ENCODE measurements at regions not wholly inside any gene's neighbourhood (a gene's known extent, or its start where the extent isn't known, plus 50 kb on each side); places are given as distances from the start of the nearest gene placed in this dataset.
"Not testable (repeated sequence)": the region's sequence is repeated elsewhere in the genome, so short reads cannot be mapped to it uniquely, and the experiment has no call there.

DNA sequence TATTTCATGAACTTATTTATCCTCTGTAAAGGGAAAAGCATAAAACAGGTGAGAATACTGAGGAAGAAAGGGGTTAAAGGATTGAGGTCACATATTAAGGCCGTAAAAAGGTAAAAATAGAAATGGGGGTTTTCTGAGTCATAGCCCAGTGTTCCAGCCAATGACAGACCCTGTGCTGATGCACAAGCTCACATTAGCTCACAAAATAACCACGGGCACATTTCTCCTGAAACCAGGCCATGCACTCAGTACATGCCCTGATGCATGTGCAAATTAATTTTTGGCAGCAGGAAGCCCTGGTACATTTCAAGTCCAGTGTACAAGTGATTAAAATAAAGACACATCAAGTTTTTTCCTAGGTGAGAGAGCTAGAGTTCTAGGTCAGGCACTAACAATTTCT is 194.4 kb downstream of the TMEM200A start:
- Histone ChIP-seq H3K4me2 (ENCODE audit: low read length) (no peak overlapping the region), H3K79me2 (replicated peaks; ENCODE audit: insufficient read depth, low read length) (no peaks in the 10 kb centered on the region), H3F3A (ENCODE audit: insufficient read depth, low read length, poor library complexity, severe bottlenecking) (no peaks in the 10 kb centered on the region), H3K9me2 (ENCODE audit: insufficient read depth, low read length) (no peaks in the 10 kb centered on the region), H3K9me3 (ENCODE audit: low read length) (no peaks in the 10 kb centered on the region), H3K27me3 (ENCODE audit: insufficient read depth, low read depth, low read length) (no peaks in the 10 kb centered on the region), H3K4me3 (ENCODE audit: low read length) (no peak overlapping the region), H4K20me1 (ENCODE audit: insufficient read depth) (no peaks in the 10 kb centered on the region), H3K9ac (ENCODE audit: low read length) (no peak overlapping the region), H3K27ac (ENCODE audit: low read length) (no peak overlapping the region), H2AFZ (ENCODE audit: low read depth, low read length) (no peak overlapping the region), H3K36me3 (ENCODE audit: insufficient read depth, low read length) (no peaks in the 10 kb centered on the region)
- TF ChIP-seq SMC3 (conservative IDR thresholded peaks at IDR 0.05; ENCODE audit: poor library complexity) (no peak), POLR2AphosphoS5 (IDR thresholded peaks at IDR 0.05) (no peak), EP300 (conservative IDR thresholded peaks at IDR 0.05; ENCODE audit: poor library complexity, severe bottlenecking) (no peak), TAF1 (IDR thresholded peaks at IDR 0.05; ENCODE audit: low read depth) (no peak), EZH2 (IDR thresholded peaks at IDR 0.05; ENCODE audit: borderline replicate concordance, insufficient read depth, low read length, poor library complexity, severe bottlenecking) (no peak), MXI1 (conservative IDR thresholded peaks at IDR 0.05; ENCODE audit: poor library complexity, severe bottlenecking) (no peak), RAD21 (conservative IDR thresholded peaks at IDR 0.05) (no peak)
- TF ChIP-seq, protein P1, sequence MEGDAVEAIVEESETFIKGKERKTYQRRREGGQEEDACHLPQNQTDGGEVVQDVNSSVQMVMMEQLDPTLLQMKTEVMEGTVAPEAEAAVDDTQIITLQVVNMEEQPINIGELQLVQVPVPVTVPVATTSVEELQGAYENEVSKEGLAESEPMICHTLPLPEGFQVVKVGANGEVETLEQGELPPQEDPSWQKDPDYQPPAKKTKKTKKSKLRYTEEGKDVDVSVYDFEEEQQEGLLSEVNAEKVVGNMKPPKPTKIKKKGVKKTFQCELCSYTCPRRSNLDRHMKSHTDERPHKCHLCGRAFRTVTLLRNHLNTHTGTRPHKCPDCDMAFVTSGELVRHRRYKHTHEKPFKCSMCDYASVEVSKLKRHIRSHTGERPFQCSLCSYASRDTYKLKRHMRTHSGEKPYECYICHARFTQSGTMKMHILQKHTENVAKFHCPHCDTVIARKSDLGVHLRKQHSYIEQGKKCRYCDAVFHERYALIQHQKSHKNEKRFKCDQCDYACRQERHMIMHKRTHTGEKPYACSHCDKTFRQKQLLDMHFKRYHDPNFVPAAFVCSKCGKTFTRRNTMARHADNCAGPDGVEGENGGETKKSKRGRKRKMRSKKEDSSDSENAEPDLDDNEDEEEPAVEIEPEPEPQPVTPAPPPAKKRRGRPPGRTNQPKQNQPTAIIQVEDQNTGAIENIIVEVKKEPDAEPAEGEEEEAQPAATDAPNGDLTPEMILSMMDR (IDR thresholded peaks at IDR 0.05; ENCODE audit: poor library complexity, severe bottlenecking): no peak
- TF ChIP-seq, protein P2, sequence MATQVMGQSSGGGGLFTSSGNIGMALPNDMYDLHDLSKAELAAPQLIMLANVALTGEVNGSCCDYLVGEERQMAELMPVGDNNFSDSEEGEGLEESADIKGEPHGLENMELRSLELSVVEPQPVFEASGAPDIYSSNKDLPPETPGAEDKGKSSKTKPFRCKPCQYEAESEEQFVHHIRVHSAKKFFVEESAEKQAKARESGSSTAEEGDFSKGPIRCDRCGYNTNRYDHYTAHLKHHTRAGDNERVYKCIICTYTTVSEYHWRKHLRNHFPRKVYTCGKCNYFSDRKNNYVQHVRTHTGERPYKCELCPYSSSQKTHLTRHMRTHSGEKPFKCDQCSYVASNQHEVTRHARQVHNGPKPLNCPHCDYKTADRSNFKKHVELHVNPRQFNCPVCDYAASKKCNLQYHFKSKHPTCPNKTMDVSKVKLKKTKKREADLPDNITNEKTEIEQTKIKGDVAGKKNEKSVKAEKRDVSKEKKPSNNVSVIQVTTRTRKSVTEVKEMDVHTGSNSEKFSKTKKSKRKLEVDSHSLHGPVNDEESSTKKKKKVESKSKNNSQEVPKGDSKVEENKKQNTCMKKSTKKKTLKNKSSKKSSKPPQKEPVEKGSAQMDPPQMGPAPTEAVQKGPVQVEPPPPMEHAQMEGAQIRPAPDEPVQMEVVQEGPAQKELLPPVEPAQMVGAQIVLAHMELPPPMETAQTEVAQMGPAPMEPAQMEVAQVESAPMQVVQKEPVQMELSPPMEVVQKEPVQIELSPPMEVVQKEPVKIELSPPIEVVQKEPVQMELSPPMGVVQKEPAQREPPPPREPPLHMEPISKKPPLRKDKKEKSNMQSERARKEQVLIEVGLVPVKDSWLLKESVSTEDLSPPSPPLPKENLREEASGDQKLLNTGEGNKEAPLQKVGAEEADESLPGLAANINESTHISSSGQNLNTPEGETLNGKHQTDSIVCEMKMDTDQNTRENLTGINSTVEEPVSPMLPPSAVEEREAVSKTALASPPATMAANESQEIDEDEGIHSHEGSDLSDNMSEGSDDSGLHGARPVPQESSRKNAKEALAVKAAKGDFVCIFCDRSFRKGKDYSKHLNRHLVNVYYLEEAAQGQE (IDR thresholded peaks at IDR 0.05; ENCODE audit: borderline replicate concordance): no peak

- not testable (repeated sequence) for H3K36me3 ChIP-seq (ENCODE audit: insufficient read depth, low read length); H4K20me1 ChIP-seq (ENCODE audit: insufficient read depth); H3K9ac ChIP-seq (ENCODE audit: low read length); H3K9me3 ChIP-seq (ENCODE audit: low read length); H2AFZ ChIP-seq (ENCODE audit: low read depth, low read length); H3K9me2 ChIP-seq (ENCODE audit: insufficient read depth, low read length); H3K27ac ChIP-seq (ENCODE audit: low read length); H3F3A ChIP-seq (ENCODE audit: insufficient read depth, low read length, poor library complexity, severe bottlenecking); H3K79me2 ChIP-seq (replicated peaks; ENCODE audit: insufficient read depth, low read length); H3K4me2 ChIP-seq (ENCODE audit: low read length); H3K4me3 ChIP-seq (ENCODE audit: low read length); H3K27me3 ChIP-seq (ENCODE audit: insufficient read depth, low read depth, low read length)
These were observed 195.3 kb downstream of the TMEM200A start for GRCh38 chr6:130561159-130561558.

DNA sequence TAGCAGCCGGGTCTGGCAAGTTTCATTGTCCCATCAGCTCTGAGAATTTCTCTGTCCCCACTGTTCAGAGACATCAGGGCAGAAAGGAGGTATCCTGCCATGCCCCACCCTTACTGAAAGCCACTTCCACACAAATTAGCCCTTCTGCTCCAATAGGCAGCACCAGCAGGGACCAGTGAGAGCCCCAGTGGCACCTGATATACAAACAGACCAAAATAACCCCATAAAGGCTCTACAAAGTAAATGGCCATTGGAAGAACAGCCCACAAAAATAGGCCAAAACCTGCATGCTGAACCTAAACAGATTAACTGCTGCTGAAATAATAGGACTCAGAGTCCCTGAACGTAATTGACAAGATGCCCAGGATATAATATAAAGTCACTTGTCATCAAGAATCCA is 199.9 kb downstream of the TMEM200A start:
- H3K36me3 ChIP-seq (ENCODE audit: insufficient read depth, low read length): no peaks in the 10 kb centered on the region
- no peaks in the 10 kb centered on the region for H3F3A ChIP-seq (ENCODE audit: insufficient read depth, low read length, poor library complexity, severe bottlenecking)
- no peak overlapping the region for H3K9ac ChIP-seq (ENCODE audit: low read length)
- H3K4me2 ChIP-seq (ENCODE audit: low read length): no peak overlapping the region
- no peak for TF ChIP-seq MXI1 (conservative IDR thresholded peaks at IDR 0.05; ENCODE audit: poor library complexity, severe bottlenecking)
- no peak for TF ChIP-seq SMC3 (conservative IDR thresholded peaks at IDR 0.05; ENCODE audit: poor library complexity)
- no peak for TF ChIP-seq POLR2AphosphoS5 (IDR thresholded peaks at IDR 0.05)
- no peak for TF ChIP-seq EP300 (conservative IDR thresholded peaks at IDR 0.05; ENCODE audit: poor library complexity, severe bottlenecking)
- TF ChIP-seq TAF1 (IDR thresholded peaks at IDR 0.05; ENCODE audit: low read depth): no peak
- no peak for TF ChIP-seq RAD21 (conservative IDR thresholded peaks at IDR 0.05)
- TF ChIP-seq EZH2 (IDR thresholded peaks at IDR 0.05; ENCODE audit: borderline replicate concordance, insufficient read depth, low read length, poor library complexity, severe bottlenecking): no peak
- TF ChIP-seq, protein P1 (IDR thresholded peaks at IDR 0.05; ENCODE audit: poor library complexity, severe bottlenecking): no peak
- TF ChIP-seq, protein P2 (IDR thresholded peaks at IDR 0.05; ENCODE audit: borderline replicate concordance): no peak
- H3K9me3 ChIP-seq (ENCODE audit: low read length): no peaks in the 10 kb centered on the region
- H2AFZ ChIP-seq (ENCODE audit: low read depth, low read length): no peak overlapping the region
- H3K79me2 ChIP-seq (replicated peaks; ENCODE audit: insufficient read depth, low read length): no peaks in the 10 kb centered on the region
- no peak overlapping the region for H3K27ac ChIP-seq (ENCODE audit: low read length)
- H4K20me1 ChIP-seq (ENCODE audit: insufficient read depth): no peaks in the 10 kb centered on the region
- H3K4me3 ChIP-seq (ENCODE audit: low read length): no peak overlapping the region
- H3K9me2 ChIP-seq (ENCODE audit: insufficient read depth, low read length): no peaks in the 10 kb centered on the region
- H3K27me3 ChIP-seq (ENCODE audit: insufficient read depth, low read depth, low read length): no peaks in the 10 kb centered on the region

All from neural cell (in vitro differentiated cells).